ENCODE measurements at regions not wholly inside any gene's neighbourhood (a gene's known extent, or its start where the extent isn't known, plus 50 kb on each side); places are given as distances from the start of the nearest gene placed in this dataset.

DNA sequence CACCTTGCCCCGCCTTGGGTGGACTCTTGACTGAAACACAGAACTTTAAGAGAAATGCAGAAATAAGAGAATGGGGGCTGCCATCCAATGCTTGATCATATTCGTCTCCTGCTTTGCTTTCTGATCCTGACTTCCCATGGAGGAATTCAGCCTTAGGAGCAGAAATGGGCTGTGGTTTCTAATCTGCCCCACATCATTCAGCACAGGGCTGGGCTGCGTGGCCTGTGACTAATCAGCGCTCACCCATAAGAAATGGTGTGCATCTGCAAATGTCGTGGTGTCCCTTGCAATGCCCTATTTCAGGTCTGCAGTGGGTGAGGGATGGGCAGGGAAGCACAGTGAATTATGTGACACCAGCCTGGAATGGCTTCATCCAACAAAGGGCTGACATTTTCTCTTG, 60.7 kb upstream of the URI1 start:
- Histone ChIP-seq H3K4me2 (ENCODE audit: insufficient read depth, insufficient read length, low read length) (no peak overlapping the region), H2AK5ac (ENCODE audit: insufficient read length, low read length) (no peak overlapping the region), H3K79me1 (ENCODE audit: insufficient read depth, low read depth, low read length, poor library complexity, severe bottlenecking) (no peaks in the 10 kb centered on the region), H3K56ac (ENCODE audit: insufficient read length, low read depth, low read length) (no peak overlapping the region), H2BK12ac (ENCODE audit: insufficient read length, low read depth, low read length) (no peak overlapping the region), H4K20me1 (ENCODE audit: control insufficient read depth, insufficient read depth, insufficient read length) (no peaks in the 10 kb centered on the region), H3K4ac (ENCODE audit: low read depth, low read length) (no peak overlapping the region), H3K9me3 (ENCODE audit: control insufficient read depth, low read depth, low read length) (no peaks in the 10 kb centered on the region), H3K23ac (ENCODE audit: insufficient read length, low read depth, low read length) (no peak overlapping the region), H2AFZ (ENCODE audit: low read length) (no peak overlapping the region), H3K18ac (ENCODE audit: insufficient read length, low read depth, low read length) (no peak overlapping the region), H4K8ac (replicated peaks; ENCODE audit: insufficient read length, low read depth, low read length) (no peak overlapping the region), H2BK20ac (ENCODE audit: low read depth, low read length, poor library complexity, severe bottlenecking) (no peak overlapping the region), H3K79me2 (ENCODE audit: insufficient read depth, low read length) (no peaks in the 10 kb centered on the region), H4K91ac (ENCODE audit: insufficient read length, low read depth, low read length) (no peak overlapping the region), H3K9ac (ENCODE audit: extremely low read depth, insufficient read length, low read length) (no peak overlapping the region), H2BK5ac (ENCODE audit: insufficient read length, low read length) (no peak overlapping the region), H4K5ac (ENCODE audit: insufficient read length, low read depth, low read length) (no peak overlapping the region), H2BK120ac (ENCODE audit: low read depth, low read length, poor library complexity, severe bottlenecking) (no peak overlapping the region), H2BK15ac (ENCODE audit: low read depth, low read length) (no peak overlapping the region), H3K14ac (ENCODE audit: insufficient read depth, low read length) (no peak overlapping the region), H3K27ac (ENCODE audit: insufficient read length, low read depth, low read length) (no peak overlapping the region), H3K23me2 (ENCODE audit: insufficient read length, low read depth, low read length, poor library complexity, severe bottlenecking) (no peaks in the 10 kb centered on the region), H3T11ph (ENCODE audit: low read length) (no peak overlapping the region), H3K27me3 (ENCODE audit: insufficient read depth, low read length) (no peaks in the 10 kb centered on the region), H3K4me1 (ENCODE audit: insufficient read depth, low read length) (no peaks in the 10 kb centered on the region; the same call in 1 of the 2 replicates)
- peaks cover 27% of the 10 kb centered on the region for H3K27me3 Mint-ChIP-seq (ENCODE audit: low read depth)
- peaks cover 0 to 16% of the 10 kb centered on the region in 2 experiments; a peak in 3 of 4 replicates for H3K4me1 Mint-ChIP-seq
- no CpG with 5 or more reads among the region's 5 CpGs for WGBS (ENCODE audit: extremely low coverage, insufficient read length, low lambda C conversion rate)
- DNase-seq: no peak
- no peaks in the 10 kb centered on the region; a peak in 1 of 7 replicates for H3K36me3 Mint-ChIP-seq (ENCODE audit: insufficient read depth in 1 of 3, low read depth in 3 of 3)
- TF ChIP-seq, protein P1, sequence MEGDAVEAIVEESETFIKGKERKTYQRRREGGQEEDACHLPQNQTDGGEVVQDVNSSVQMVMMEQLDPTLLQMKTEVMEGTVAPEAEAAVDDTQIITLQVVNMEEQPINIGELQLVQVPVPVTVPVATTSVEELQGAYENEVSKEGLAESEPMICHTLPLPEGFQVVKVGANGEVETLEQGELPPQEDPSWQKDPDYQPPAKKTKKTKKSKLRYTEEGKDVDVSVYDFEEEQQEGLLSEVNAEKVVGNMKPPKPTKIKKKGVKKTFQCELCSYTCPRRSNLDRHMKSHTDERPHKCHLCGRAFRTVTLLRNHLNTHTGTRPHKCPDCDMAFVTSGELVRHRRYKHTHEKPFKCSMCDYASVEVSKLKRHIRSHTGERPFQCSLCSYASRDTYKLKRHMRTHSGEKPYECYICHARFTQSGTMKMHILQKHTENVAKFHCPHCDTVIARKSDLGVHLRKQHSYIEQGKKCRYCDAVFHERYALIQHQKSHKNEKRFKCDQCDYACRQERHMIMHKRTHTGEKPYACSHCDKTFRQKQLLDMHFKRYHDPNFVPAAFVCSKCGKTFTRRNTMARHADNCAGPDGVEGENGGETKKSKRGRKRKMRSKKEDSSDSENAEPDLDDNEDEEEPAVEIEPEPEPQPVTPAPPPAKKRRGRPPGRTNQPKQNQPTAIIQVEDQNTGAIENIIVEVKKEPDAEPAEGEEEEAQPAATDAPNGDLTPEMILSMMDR (conservative IDR thresholded peaks at IDR 0.05): no peak
- H3K4me3 Mint-ChIP-seq: no peak overlapping the region
- no peaks in the 10 kb centered on the region for H3K9me3 Mint-ChIP-seq
- no peak overlapping the region for H3K27ac Mint-ChIP-seq

Data from H9 (cell line).